Fibroblast of skin of right quadriceps (primary cell): ENCODE measurements at regions not wholly inside any gene's neighbourhood (a gene's known extent, or its start where the extent isn't known, plus 50 kb on each side); places are given as distances from the start of the nearest gene placed in this dataset.
"Not testable (repeated sequence)": the region's sequence is repeated elsewhere in the genome, so short reads cannot be mapped to it uniquely, and the experiment has no call there.

ENCODE experiments used
- DNase-seq: peaks from one replicate; pipeline ENCODE4 v3.0.0-alpha.2; 2013

GRCh38 chr1:83067954-83068353 lies 931.0 kb downstream of the TTLL7 start:
- DNase-seq, result no peak

GRCh38 chr1:83065952-83066727 lies 932.8 kb downstream of the TTLL7 start:
- DNase-seq, result no peak

DNA sequence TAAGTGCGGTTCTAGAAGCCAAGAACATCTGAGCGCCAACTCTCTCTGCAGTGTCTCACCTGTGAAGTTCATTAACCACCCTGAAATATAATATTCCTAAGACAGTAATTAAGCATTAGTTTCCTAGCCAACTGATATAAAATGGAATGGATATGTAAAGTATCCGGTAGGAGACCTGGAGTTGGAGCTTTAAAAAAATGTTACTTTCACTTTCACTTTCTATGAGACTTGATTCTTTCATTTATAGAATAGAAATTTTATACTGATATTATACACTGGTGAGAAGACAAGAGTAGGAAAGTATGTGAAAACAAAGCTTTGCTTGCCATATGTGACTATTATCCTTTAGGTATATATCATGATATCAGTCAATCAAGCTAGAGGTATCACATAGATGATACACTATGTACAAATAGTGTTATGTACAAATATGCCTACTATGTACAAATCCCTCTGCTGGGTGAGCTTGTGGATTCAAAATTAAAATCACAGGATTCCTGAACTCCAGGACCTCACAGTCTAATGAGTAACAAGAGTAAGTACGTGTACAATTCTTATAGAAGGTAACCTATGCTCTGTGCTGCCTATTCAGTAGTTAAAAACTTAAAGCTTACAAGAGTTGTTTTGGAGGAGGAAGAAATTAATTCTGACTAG lies 934.2 kb downstream of the TTLL7 start:
- DNase-seq, result no peak

- no peak for DNase-seq
Measured at GRCh38 chr1:83060651-83061390, 938.1 kb downstream of the TTLL7 start.

DNA sequence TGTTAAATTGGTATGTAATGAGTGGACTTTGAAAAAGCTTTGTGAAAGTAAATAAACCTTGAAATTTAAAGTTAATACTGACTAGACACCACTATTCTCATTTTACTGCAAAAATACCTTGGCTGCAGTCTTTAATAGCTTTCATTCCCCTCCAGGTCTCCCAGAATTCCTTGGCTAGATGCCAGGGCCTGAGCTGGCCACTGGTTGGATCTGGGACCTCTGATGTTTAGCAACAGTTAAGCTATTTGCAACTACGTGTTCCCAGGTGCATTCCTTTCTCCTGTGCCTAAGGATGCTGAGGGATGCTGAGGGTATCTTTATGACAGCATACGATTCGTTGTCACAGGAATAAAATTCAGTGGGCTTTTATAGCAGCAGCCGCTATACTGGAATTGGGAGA lies 938.7 kb downstream of the TTLL7 start:
- no peak for DNase-seq

- DNase-seq, result no peak
Measured at GRCh38 chr1:83058327-83058726, 940.6 kb downstream of the TTLL7 start.

DNA sequence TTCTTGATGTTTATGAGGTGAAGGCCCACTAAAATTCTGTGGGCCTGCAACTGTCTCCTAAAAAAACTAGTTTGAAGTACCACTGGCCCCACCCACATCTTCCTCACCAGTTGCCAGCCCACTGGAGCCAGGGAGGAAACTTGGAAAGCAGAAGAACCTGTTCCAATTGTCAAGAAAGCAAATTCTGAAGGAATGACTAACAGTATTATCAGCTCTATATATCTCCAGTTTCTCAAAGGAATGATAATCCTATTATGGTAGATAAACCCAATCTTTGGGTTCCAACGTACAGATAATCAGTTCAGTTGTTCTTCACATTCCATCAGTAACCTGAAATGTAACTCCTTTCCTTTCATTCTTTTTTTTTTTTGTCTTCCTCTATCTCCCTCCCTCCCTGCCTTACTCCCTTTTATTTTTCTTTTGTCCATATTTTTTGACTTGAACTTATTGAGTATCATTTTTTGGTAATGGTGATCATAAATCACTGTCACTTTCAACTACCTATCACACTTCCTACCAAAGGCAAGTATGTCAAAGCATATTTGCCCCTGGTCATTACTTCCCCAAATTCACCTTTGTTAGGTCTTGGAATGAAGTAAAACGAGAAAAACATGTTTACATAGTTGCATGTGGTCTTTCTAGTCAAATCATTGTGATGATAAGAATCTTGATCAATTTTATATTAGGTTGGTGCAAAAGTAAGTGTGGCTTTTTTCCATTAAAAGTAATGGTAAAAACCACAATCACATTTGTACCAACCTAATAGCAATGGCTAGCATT lies 943.4 kb downstream of the TTLL7 start:
- no peak for DNase-seq

DNA sequence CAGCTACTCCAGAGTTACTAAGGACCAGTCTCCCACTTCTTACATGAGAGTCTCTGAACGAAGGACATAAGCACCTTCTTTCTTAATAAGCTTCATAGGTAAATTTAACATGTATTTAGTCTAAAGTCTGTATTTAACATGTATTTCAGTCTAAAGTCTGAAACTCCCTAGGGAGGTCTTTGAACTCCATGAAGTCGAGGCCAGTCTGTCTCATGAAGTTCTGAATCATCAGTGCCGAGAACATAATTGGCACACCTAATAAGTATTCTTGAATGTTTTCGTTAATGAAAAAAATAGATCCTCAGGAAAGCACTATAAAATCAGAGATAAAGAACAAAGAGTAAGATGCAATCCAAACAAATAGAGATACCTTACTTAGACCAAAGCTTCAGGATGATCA lies 945.5 kb downstream of the TTLL7 start:
- DNase-seq, result no peak

- no peak for DNase-seq
Measured at GRCh38 chr1:83052865-83053264, 946.1 kb downstream of the TTLL7 start.

DNA sequence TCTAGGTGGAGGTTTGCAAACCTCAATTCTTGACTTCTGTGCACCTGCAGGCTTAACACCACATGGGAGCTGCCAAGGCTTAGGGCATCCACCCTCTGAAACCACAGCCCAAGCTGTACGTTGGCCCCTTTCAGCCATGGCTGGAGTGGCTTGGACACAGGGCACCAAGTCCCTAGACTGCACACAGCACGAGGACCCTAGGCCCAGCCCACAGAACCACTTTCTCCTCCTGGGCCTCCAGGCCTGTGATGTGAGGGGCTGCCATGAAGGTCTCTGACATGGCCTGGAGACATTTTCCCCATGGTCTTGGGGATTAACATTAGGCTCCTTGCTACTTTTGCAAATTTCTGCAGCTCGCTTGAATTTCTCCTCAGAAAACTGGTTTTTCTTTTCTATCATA lies 947.9 kb downstream of the TTLL7 start:
- not testable (repeated sequence) for DNase-seq

- DNase-seq, result peak; percentile 41
Measured at GRCh38 chr1:83043244-83043643, 955.7 kb downstream of the TTLL7 start.

GRCh38 chr1:83039091-83039490 lies 959.8 kb downstream of the TTLL7 start:
- not testable (repeated sequence) for DNase-seq

DNA sequence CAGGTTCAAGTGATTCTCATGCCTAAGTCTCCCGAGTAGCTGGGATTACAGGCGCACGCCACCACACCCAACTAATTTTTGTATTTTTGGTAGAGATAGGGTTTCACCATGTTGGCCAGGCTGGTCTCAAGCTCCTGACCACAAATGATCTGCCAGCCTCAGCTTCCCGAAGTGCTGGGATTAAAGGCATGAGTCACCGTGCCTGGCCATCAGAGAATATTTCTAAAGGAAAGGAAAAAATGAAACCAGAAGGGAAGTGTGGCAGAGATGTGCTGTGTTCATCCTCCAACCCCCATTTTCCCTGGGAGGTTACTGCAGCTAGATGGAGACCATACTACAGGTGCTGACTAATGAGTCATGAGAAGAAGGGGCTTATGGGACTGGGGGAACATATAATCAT lies 964.1 kb downstream of the TTLL7 start:
- peak; percentile 51 for DNase-seq

DNA sequence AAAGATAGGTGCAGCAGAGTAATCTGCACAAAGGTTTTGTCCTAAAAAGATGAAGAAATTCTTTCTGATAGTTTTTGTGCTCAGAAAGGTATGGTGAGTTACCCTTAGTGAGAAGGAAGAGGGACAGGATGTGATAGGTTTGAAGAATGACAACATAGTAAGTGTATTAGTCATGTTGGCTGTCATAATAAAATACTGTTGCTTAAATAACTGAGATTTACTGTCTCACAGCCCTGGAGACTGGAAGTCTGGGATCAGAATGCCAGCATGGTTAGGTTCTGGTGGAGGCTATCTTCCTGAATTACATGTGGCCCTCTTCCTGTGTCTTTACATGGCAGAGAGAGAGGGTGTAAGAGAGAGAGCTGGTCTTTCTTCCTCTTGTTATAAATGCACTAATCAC lies 965.2 kb downstream of the TTLL7 start:
- DNase-seq, result peak; percentile 75

- DNase-seq, result peak; percentile 61
Measured at GRCh38 chr1:83029916-83030315, 969.0 kb downstream of the TTLL7 start.

GRCh38 chr1:83029050-83029449 lies 969.9 kb downstream of the TTLL7 start:
- DNase-seq, result no peak

- DNase-seq, result no peak
Measured at GRCh38 chr1:83028467-83028866, 970.5 kb downstream of the TTLL7 start.

DNA sequence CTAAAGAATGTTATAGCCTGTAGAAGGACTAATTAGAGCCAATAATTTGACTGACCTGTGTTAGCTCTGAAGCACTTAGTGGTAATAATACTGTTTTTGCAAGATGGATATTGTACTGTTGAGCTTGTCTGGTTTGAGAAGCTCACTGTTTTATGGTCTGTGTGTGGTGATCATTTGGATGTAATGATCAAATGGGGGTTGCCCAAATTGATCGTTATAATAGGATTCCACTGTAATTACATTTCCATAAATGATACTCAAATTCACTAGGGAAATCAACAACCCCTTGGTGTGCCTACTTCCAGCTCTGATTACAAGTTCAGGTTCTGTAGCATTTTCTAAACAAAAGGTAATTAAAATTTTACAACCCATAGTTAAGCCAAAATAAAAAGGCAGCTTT lies 971.4 kb downstream of the TTLL7 start:
- no peak for DNase-seq

DNA sequence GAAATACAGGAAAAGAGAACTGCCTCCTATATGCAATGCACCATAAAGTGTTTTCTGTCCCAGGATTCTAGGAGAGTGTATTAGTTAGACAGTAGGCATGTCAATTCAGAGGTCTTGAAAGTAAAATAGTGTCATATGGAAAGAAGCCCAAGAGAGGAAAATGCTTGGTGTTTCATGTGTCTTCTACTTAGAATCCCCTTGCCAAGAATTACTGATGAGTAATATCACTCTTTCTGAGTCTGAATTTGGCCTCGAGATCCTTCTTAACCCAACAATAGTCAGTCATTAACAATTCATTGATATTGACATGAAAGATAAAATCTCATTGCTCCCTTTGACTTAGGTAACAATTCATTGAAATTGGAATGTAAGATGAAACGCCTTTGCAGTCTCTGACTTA lies 972.2 kb downstream of the TTLL7 start:
- peak; percentile 41 for DNase-seq

- DNase-seq, result no peak
Measured at GRCh38 chr1:83024251-83024767, 974.6 kb downstream of the TTLL7 start.

GRCh38 chr1:83023212-83023611 lies 975.7 kb downstream of the TTLL7 start:
- no peak for DNase-seq

DNA sequence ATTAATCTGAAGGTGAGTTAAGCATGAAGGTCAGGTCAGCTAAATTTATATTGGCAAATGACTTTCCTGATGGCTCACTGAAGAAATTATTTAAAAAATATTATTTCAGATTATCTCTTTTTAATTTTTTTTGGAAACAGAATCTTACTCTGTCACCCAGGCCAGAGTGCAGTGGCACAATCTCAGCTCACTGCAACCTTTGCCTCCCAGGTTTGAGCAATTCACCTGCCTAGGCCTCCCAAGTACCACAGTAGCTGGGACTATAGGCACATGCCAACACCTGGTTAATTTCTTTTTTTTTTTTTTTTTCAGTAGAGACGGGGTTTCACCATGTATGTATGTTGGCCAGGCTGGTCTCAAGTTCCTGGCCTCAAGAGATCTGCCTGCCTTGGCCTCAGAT lies 976.7 kb downstream of the TTLL7 start:
- no peak for DNase-seq

DNA sequence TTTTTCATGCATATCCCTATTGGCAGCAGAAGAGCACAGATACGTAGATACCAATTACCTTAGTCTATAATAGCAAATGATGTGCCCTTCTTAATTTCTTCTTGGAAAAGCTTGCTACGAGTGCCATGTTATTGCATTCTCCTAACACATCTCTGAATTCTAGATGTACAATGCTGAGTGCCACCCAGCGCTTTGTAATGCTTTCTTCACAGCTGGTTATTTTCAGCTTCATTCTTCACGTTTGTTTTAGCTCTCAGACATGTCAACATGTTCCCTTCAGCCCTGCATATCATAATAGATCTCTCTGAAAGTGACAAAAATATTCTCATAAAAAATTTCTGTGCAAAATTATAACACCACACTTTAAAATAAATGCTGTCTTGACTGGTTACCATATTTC lies 981.2 kb downstream of the TTLL7 start:
- DNase-seq, result no peak
